Fibroblast of pulmonary artery (primary cell): ENCODE measurements at regions not wholly inside any gene's neighbourhood (a gene's known extent, or its start where the extent isn't known, plus 50 kb on each side); places are given as distances from the start of the nearest gene placed in this dataset.

Experiments
- DNase-seq: peaks from one replicate; pipeline ENCODE4 v3.0.0-alpha.2; 2010; ENCODE audit warnings: low read depth
- H3K4me3 ChIP-seq: replicated peaks from 2 replicates; pipeline ENCODE4 v1.5.1; 2011; ENCODE audit warnings: low read depth, mild to moderate bottlenecking, control low read depth, low read length, moderate library complexity
- CTCF ChIP-seq: IDR thresholded peaks from 2 replicates; pipeline ENCODE4 v1.5.1; 2011; ENCODE audit warnings: mild to moderate bottlenecking, control low read depth, low read length, inconsistent platforms; ENCODE audit errors: missing control alignments

- TF ChIP-seq CTCF = no peak
- no peak for DNase-seq
- H3K4me3 ChIP-seq = no peak overlapping the region
Measured at GRCh38 chr2:55759271-55759921, 65.8 kb upstream of the PNPT1 start.

- no peak overlapping the region for H3K4me3 ChIP-seq
- TF ChIP-seq CTCF = no peak
- peak; percentile 58 for DNase-seq
Measured at GRCh38 chr2:55751966-55752365, 58.3 kb upstream of the PNPT1 start.

- DNase-seq = peak; percentile 77
- H3K4me3 ChIP-seq = no peak overlapping the region
- TF ChIP-seq CTCF = no peak
Measured at GRCh38 chr2:55743583-55743982, 49.9 kb upstream of the PNPT1 start.
